ENCODE measurements at regions not wholly inside any gene's neighbourhood (a gene's known extent, or its start where the extent isn't known, plus 50 kb on each side); places are given as distances from the start of the nearest gene placed in this dataset.

DNA sequence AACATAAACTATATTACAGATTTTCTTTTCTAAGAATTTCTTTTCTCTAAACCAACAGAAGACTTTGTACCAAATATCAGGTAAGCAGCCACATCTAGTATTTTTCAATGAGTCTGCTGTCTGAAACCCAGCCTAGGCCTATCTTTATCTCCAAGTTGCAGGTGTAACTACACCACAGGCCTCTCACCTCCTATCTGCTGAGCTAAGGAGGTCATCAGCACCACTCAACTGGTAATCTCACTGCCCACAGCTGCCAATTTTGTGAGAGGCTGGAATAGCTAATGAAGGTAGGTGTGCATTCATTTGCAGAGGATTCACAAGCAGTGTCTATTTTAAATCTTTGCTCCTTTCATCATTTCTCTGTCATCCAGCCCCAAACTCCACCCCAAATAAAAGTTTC lies 584.8 kb downstream of the HDGFL1 start:
- DNase-seq (ENCODE audit: low spot score): no peak

DNA sequence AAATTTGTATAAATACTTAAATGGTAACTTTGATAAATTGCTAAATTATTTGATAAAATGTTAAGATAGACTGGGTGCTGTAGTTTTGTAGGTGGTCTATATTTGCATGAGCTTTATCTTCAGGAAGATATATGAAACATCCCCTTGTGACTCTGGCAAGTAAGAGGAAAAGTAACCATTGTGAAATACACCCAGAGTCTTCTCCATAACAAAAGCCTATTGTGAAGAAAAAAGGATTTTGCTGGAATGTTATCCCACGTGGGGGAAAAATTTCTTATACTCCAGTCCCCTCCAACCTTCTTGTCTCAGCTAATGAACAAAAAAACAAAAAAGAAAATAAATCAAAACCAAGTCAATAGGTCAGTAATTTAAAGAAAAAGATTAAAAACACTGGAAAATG lies 600.7 kb downstream of the HDGFL1 start:
- no peak for DNase-seq (ENCODE audit: low spot score)

DNA sequence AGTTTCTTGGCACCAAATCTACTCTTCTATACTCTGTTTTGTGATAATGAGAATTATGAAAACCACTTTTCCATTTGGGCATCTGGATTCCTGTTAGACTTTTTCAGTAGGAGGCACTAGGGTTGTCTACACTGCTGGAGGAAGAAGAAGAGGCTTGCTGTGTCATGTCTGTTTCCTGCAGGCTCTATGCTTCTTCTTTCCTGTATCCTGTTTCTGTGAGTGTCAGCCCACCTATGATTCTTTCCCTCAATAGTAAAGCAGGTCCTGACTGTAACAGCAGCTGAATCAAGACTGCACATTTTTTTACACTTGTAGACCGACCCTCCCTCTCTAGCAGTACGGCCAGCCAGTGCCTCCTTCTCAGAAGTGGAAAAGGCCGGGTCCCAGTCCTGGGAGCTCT lies 603.9 kb downstream of the HDGFL1 start:
- DNase-seq (ENCODE audit: low spot score): no peak

DNA sequence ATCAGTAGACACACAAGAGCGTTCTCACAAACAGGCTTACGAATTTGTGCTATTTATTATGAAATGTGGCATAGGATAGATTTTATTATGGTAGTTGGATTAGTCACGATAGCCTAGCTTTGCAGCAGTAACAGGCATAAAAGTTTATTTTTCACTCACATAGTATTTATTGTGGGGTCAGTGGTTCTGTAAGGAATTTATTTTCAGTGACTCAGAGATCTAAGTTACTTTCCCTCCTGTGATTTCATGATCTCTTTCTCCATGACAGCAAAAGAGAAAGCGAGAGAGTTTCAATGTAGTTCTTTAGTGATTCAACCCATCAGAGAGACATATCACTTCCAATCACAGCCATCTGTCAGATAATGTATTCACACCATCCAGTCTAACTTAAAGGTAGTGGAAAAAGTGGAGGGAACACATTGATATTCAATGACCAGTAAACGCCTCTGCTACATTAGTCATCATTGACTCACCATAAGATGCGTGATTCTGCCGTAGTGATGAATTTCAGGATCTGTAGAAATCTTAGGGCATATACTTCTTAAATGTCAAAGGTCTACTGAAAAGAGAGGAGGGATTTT lies 605.5 kb downstream of the HDGFL1 start:
- no peak for DNase-seq (ENCODE audit: low spot score)

DNA sequence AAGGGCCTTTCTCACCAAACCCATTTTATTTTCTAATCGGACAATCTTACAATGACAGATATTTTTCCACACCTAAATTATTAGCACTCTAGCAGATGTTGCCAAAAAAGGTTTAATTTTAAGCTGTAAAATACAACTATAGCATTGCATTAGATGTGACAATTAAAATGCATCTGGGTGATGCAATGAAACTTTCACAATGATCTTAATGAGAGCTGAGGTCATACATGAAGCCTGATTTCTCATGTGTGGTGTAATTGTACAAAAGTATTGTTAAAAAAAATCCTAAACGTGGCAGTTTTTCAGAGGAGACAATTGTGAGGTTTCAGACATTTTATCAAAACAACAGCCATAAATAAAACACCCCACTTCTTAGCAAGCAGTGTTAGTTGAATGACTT lies 606.0 kb downstream of the HDGFL1 start:
- no peak for DNase-seq (ENCODE audit: low spot score)

DNA sequence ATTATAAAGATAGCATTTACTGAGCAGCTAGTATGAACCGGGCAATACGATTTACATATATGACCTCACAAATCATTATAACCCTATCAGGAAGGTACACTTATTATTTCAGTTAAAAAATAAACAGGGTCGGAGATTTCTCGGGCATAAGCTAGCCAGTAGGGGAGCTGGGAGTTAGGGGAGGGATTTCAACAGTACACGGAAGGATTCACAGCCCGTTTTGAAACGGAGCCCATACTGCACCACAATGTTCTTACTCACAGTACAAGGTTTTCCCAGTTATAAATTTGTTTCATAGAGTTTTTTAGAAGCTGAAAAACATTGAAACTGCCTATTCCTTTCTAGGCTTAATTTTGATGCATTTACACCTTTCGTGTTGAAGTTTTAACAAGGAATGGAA lies 607.1 kb downstream of the HDGFL1 start:
- no peak for DNase-seq (ENCODE audit: low spot score)

DNA sequence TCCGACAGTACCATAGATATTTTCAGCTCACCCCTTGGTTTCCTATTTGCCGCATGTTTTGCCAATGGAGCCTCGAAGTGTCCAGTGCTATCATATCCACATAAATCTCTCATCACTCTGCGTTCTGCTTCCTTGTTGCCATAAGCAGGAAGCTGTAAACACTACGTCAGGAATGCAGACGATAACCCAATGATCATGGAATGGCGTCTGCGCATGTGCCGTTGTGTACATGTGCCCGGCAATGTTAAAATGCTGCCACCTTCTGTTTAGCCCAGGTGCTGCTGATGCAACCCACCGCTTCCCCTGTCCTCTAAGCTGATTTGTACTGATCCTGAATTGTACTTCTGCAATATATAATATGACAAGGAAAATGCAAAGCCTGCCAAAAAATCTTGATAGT lies 607.5 kb downstream of the HDGFL1 start:
- DNase-seq (ENCODE audit: low spot score): no peak

DNA sequence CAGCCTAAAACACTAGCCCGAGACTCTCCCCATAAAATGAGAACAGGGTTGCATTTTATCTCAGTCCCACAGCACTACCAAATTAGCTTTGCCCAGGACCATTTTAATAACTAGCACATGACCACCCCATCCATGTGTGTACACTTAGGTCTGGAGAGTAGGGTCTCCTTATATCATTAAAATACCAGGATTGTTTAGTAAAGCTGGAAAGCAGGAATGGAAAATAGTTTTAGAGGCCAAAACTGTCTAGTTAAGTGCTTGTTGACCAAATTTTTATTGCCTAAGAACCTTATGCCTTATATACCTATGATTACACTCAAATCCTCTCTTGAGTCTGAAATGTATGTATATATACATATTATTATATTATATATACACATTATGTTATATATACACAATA lies 608.4 kb downstream of the HDGFL1 start:
- DNase-seq (ENCODE audit: low spot score): no peak

DNA sequence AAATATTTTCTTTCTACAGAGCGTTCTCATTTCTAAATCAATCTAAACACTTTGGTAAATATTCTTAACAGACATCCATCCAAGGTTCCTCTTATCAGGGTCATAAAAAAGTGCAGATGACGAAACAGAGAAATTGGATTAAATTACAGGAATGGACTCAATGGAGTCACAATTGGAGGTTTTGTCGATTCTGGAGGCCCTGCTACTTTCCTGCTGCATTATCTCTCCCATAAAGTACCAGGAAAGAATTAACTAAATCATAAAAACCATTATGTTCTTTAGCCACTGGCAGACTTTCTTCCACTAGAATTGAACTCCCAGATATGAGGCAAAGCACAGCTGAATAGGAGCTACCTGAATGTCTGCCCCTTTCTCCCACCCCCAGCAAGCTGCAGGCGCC lies 610.6 kb downstream of the HDGFL1 start:
- no peak for DNase-seq (ENCODE audit: low spot score)

DNA sequence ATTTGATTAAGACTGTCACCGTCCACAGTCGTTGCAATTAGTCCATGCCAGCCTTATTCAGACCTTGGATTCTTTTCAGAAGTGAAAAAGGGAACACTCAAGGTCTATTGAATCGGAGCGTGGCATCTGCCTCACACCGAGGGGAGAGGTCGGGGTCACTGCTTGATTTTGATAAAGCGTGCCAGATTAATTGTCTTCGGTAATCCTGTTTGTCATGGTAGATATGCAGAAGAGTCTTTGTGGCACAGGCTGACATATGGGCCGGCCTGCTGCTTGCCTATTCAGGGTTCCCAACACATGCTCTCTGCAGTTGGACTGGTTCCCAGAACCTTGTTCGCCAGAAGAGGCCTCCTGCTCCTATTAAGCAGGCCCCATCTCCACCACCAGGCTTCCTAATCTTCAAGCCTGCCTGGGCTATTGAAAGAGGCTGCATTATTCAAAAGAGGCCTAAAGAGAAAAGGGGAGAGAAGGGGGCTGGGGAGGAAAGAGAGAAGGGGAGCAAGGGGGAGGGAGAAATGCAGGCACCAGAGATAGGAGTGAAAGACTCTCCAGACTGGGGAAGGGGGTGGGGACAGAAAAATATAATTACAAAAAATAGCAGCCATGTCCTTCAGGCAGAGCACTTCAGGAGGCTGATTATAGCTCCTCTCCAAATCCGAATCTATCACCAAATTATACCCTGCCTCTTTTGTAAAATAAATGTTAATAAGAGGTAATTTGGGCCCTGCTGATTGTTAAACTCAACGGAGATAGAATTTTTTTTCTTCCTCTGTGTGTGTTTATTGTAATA lies 611.3 kb downstream of the HDGFL1 start:
- no peak for DNase-seq (ENCODE audit: low spot score)

DNA sequence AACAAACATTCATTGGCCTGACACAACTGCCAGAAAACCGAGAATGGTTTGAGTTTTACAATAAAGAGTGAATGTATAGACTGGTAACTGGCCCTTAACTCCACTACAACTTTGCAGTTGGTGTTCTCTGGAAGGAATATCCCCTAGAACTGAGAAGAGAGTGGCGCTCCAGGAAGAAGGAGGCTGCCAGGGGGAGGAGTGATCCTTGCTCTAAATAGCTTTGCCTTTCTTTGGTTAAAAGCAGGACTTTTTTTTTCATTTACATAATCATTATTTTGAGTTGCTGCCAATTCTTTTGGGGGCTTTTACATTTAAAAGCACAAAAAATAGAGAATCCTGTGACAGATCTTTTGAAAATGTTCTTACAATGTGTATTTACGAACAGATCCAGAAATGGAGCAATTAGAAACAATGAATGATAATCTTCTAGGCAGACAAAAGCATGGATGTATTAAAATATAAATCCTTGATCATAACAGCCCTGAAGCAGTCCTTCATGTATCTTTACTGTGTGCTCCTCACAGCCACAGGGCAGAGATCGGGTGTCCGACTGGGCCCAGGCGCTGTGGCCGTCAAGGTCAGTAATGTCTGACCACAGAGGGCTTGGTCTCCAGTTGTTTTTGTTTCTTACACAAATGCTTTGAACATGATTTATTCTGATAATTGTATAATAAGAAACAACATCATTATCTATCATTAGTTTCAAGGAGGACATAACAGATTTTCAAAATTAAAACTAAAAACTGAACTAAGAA lies 612.2 kb downstream of the HDGFL1 start:
- no peak for DNase-seq (ENCODE audit: low spot score)

DNA sequence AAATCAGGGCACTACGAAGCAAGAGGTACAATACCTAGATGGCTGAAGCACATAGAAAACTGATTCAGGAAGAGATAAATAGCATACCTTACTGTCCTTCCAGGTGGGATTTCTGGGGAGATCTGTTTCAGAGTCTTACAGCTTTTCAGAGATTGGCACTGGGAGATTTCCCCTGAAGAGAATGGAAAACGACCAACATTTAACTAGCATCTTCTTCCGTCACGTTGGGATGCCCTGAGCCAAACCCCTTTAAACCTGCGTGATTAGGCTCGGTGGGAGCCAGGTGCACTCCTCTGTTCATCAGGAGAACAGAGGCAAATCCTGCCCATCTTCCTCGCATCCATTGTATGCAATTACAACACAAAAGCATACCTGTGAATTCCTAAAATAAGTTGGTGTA lies 614.5 kb downstream of the HDGFL1 start:
- DNase-seq (ENCODE audit: low spot score): no peak

DNA sequence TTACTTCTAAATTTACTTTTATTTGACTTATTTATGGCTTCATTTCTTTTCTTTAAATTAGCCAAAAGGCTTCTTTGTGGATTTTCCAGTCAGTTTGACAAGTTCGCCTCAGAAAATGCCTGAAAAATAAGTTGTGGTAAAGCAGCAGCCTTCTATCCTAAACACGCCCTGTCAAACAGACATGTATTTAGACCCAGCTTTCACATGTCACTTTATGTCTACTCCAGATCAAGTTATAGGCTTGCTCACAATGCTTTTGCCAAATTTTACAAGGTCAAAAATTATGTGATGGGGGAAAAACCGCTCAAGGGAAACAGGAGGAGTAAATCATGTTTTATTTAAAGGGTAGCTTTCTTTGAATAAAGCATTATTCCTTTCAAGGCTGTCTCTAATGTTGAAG lies 615.0 kb downstream of the HDGFL1 start:
- no peak for DNase-seq (ENCODE audit: low spot score)

DNA sequence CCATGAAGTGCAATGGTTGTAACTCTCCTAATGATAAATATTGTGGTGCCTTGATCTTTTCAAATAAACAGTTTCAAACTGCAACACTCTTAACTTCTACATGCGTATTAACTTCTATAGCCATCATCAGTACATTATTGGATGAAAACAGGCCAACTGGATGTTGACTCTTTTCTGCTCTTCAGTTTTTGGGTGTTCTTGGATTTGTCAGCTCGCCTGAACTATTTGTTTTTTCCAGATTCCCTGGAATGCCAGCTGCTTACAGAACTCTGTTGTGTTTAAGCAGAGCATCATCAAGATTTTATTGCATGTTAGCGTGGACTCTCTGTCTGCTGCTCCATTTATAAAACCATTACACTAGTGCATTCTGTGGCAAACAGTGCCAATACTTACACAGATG lies 626.1 kb downstream of the HDGFL1 start:
- DNase-seq (ENCODE audit: low spot score): no peak

DNA sequence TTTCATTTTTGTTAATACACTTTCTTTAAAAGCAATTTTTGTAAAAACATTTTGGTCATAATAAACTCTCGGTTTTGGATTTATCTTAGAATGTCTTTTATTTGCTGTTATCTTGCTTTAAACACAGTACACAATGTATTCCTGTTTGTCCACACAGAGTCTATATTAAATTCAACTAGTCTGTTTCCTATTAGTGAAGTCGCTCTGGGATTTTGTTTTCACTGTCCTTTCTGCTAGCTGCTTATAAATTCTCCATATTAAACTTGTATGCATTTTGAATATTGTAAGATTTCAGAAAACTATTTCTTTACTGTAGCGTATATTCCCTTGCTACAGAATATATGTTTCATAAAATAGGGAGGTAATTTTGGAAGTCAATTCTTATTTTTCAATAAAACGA lies 630.2 kb downstream of the HDGFL1 start:
- no peak for DNase-seq (ENCODE audit: low spot score)

DNA sequence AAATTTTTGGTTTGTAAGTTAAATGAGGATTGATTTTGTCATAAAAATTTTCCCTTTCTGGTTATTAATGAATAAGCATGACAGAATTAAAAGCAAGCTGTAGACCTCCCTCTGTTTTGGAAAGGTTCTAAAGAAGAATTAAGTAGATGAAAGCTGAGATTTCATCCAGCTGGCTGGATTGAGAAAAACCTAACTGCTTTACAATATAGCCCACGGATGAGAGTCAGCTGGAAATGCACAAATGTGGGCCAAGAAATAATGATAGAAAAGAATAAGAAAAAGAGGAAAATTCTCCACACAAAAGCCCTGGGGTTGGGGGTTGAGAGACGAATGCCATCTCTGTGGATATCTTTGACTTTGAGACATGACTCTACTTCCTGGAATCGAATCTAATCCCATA lies 631.6 kb downstream of the HDGFL1 start:
- no peak for DNase-seq (ENCODE audit: low spot score)

DNA sequence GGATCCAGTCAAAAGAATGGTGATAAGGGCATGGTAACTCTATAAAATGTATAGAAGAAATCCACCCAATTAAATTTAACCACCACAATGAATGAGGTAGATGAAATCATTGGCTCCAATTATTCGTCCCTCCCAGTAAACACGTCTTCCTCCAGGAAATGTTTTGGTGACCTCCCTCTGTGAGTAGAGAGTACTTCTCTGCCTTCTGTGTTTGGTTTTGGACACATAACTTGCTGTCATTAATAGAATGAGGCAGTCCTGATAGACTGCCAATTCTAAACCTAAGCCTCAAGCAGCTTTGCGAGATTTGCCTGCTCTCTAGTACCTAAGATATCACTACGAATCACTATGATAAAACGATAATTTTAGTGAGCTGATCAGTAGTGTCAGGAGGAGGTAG lies 632.8 kb downstream of the HDGFL1 start:
- no peak for DNase-seq (ENCODE audit: low spot score)

DNA sequence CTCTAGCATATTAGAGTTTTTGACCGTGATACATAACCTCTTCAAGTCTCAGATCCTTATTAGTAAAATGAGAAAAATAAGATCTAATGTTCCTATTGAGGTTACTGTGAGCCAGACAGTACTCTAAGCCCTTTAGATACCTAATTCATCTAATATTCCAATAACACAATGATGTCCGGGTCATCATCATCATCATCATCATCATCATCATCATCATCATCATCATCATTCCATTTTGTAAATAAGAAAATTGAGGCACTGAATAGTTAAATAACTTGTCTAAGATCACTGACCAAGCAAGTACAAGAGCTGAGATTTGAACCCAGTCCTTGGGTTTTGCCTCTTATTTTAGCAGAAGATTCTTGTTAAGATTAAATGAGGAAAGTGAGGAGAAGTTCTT lies 643.0 kb downstream of the HDGFL1 start:
- no peak for DNase-seq (ENCODE audit: low spot score)

DNA sequence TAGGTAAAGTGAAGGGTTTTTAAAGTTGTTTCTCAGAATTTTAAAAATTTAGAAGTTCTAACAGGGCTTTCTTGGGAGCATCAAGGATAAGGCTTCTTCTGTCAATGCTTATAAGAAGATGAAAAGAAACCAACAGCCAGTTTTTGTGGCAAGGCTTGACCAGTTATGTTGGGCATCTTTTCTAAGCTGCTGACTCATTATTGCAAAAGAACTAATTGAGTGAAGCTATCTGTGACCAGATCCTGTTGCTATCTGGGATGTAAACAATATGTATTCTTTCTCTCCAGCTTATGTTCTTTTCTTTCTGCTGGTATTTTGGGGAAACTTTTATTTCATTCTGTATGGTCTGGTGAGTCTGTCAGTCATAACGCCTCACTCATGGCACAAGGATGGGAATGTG lies 643.8 kb downstream of the HDGFL1 start:
- DNase-seq (ENCODE audit: low spot score): no peak

DNA sequence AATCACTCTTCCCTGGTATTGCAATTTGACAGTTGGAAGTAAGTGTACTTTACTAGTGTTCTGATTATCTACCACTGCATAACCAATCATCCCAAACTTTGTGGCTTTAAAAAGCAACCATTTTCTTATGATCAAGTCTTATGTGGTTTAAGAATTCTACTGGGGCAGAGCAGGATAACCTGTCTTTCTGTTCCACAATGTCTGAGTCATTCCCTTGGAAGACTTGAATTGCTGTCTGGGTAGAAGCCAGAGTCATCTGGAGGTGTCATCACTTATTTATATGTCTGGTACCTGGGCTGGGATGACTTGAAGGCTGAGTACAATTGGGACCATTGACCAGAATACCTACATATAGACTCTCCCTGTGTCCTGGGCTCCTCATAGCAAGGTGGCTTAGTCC lies 644.3 kb downstream of the HDGFL1 start:
- no peak for DNase-seq (ENCODE audit: low spot score)

DNA sequence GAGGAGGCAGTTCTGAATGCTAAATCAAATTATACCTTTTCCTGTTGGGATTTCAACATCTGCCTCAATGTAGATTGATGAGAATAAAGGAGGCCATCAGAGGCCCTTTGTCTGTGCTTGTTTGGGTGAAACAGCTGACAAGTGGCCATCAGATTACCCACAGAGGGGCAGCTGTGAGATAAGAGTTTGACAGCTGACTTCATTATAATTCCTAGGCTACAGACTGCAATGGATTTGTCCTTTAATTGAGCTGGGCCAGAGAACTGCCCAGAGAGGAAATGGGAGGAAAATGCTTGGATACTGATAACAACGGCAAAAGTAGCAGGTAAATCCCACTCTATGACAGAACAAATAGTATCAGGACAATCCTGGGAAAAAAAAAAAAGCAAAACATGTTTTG lies 649.4 kb downstream of the HDGFL1 start:
- DNase-seq (ENCODE audit: low spot score): no peak

DNA sequence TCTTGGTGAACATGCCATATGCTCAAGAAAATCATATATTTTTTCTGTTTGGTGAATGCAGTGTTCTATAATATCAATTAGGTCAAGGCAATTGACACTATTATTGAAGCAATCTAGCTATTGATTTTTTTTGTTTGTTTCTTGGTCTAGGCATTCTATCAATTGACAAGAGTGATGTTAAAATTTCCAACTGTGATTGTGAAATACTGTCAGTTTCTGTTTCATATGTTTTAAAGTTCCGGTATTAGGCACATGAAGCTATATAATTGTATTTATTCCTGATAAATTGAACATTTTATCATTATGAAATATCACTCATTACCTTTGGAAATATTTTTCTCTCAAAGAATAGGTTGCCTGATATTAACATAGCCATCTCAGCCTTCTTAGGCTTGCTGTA lies 653.4 kb downstream of the HDGFL1 start:
- no peak for DNase-seq (ENCODE audit: low spot score)

DNA sequence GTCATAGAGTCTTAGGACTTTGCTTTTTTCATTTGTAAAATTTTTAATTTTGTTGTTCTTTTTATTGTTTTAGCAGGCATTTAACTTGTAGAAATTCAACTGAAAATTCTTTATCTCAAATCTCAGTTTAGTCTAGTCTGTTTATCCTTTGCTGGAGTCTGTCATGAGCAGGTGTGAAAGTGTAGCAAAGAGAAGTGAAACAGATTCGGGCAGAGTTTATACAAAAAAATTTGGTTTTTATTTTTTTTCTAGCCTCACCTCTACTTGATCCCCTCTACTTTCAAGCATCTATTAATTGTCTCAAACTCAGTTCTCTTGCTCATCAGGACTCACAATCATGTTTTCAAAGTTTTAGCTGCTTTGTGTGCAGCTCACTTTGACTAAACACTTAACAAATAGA lies 655.2 kb downstream of the HDGFL1 start:
- no peak for DNase-seq (ENCODE audit: low spot score)
